ENCODE measurements at regions not wholly inside any gene's neighbourhood (a gene's known extent, or its start where the extent isn't known, plus 50 kb on each side); places are given as distances from the start of the nearest gene placed in this dataset.

DNA sequence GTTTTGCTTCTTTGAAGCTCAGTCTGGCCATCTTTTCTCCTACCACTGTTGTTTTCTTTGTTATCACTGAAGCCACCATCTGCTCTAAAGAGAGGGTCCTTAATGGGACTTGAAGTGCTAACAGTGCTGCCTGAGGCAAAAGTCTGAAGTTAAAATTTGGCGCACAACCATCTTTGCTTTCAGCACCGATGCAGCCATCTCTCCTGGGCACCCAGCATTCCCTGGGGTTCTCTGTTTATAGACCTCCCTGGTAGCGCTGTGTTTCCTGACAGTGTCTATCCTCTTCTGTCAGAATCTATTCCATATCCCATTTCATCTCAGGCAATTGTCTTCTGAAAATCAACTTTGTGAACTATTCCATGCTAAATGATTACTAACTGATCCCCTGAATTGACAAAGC is 491.5 kb upstream of the MPDZ start:
- Mint-ChIP-seq H3K9me3 (no peaks in the 10 kb centered on the region), H3K27ac (no peak overlapping the region), H3K36me3 (ENCODE audit: low read depth) (no peaks in the 10 kb centered on the region), H3K4me3 (no peak overlapping the region), H3K4me1 (ENCODE audit: low read depth) (no peaks in the 10 kb centered on the region), H3K27me3 (ENCODE audit: insufficient read depth) (no peaks in the 10 kb centered on the region; the same call in 1 of the 2 replicates)
- TF ChIP-seq, protein P1, sequence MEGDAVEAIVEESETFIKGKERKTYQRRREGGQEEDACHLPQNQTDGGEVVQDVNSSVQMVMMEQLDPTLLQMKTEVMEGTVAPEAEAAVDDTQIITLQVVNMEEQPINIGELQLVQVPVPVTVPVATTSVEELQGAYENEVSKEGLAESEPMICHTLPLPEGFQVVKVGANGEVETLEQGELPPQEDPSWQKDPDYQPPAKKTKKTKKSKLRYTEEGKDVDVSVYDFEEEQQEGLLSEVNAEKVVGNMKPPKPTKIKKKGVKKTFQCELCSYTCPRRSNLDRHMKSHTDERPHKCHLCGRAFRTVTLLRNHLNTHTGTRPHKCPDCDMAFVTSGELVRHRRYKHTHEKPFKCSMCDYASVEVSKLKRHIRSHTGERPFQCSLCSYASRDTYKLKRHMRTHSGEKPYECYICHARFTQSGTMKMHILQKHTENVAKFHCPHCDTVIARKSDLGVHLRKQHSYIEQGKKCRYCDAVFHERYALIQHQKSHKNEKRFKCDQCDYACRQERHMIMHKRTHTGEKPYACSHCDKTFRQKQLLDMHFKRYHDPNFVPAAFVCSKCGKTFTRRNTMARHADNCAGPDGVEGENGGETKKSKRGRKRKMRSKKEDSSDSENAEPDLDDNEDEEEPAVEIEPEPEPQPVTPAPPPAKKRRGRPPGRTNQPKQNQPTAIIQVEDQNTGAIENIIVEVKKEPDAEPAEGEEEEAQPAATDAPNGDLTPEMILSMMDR (IDR thresholded peaks at IDR 0.05), result no peak
- DNase-seq, result no peak

DNA sequence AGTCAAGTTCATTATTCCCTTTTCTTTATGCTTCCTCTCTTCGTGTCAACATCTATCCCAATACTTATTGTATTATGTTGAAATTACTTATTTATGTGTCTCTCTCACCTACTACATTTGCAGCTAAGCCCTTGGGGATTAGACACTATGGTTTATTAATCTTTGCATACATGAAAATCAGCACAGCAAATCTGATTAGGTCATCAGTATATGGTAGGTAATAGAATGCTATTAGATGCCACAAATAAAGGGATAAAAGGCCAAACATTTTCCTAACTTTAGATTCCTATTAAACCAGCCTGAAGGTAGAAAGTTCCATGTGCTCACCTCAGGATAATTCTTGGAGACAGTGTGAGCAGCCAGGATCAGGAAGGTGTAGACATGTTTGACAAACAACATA is 490.1 kb upstream of the MPDZ start:
- Mint-ChIP-seq H3K9me3 (no peaks in the 10 kb centered on the region), H3K4me1 (ENCODE audit: low read depth) (no peaks in the 10 kb centered on the region), H3K27me3 (ENCODE audit: insufficient read depth) (no peaks in the 10 kb centered on the region; the same call in 1 of the 2 replicates), H3K36me3 (ENCODE audit: low read depth) (no peaks in the 10 kb centered on the region), H3K4me3 (no peak overlapping the region), H3K27ac (no peak overlapping the region)
- no peak for DNase-seq
- TF ChIP-seq, protein P1 (IDR thresholded peaks at IDR 0.05), result no peak

DNA sequence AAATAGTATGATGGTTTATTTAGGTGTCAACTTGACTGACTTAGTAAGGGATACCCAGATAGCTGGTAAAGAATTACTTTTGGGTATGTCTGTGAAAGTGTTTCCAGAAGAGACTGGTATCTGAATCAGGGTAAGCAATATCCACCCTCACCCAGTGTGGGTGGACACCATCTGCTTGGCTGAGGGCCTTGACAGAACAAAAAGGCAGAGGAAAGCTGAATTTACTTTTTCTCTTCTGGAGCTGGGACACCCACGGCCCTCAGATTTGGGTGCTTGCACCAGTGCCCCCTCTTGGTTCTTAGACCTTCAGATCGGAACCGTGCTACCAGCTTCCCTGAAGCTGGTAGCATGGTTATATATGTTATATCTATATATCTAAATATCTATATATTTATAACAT is 489.5 kb upstream of the MPDZ start:
- no peak for DNase-seq
- Mint-ChIP-seq H3K4me1 (ENCODE audit: low read depth) (no peaks in the 10 kb centered on the region), H3K9me3 (no peaks in the 10 kb centered on the region), H3K27ac (no peak overlapping the region), H3K27me3 (ENCODE audit: insufficient read depth) (peaks cover 3% of the 10 kb centered on the region), H3K4me3 (no peak overlapping the region), H3K36me3 (ENCODE audit: low read depth) (no peaks in the 10 kb centered on the region)
- TF ChIP-seq, protein P1 (IDR thresholded peaks at IDR 0.05), result no peak

DNA sequence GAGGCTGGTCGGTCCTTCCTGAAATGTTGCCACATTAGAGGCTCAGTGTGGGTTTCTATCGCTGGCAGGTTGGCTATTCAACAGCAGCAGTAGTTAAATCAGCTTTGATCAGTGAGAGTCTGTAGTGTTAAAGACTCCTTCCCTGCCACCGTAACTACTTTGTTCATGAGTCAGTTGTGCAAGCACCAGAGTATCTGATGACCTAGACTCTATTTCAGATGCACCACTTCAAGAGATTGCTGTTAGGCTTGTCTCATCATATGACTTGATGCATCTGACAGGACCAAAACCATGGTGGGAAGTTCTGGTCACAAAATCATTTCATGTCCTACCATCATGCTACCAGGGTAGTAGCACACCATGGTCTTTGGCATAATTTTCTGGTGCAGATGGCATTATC is 482.7 kb upstream of the MPDZ start:
- TF ChIP-seq, protein P1 (IDR thresholded peaks at IDR 0.05), result no peak
- Mint-ChIP-seq H3K27me3 (ENCODE audit: insufficient read depth) (peaks cover 4% of the 10 kb centered on the region), H3K4me1 (ENCODE audit: low read depth) (no peaks in the 10 kb centered on the region), H3K36me3 (ENCODE audit: low read depth) (no peaks in the 10 kb centered on the region), H3K4me3 (no peak overlapping the region), H3K9me3 (no peaks in the 10 kb centered on the region), H3K27ac (no peak overlapping the region)
- DNase-seq, result no peak

DNA sequence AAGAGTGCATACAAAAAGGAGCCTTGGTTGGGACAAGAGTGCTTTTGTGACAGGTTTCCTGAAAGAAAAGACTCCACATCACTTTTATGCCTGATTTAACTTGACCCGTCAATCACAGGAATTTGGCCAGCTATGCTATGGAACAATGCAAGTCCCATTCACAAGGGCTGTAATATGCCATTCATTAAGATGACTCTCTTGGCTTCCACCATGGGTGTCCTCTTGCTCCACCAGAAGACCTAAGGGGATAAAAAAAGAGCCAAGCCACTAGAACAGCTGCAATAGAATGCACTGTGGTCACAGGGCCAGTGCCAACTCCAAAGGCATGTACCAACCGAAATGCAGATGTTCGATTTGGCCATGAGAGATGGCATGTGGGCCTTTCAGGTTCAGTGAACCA is 480.1 kb upstream of the MPDZ start:
- Mint-ChIP-seq H3K27me3 (ENCODE audit: insufficient read depth) (peaks cover 4% of the 10 kb centered on the region), H3K4me3 (no peak overlapping the region), H3K9me3 (no peaks in the 10 kb centered on the region), H3K36me3 (ENCODE audit: low read depth) (no peaks in the 10 kb centered on the region), H3K4me1 (ENCODE audit: low read depth) (no peaks in the 10 kb centered on the region), H3K27ac (no peak overlapping the region)
- TF ChIP-seq, protein P1 (IDR thresholded peaks at IDR 0.05), result no peak
- DNase-seq, result no peak

DNA sequence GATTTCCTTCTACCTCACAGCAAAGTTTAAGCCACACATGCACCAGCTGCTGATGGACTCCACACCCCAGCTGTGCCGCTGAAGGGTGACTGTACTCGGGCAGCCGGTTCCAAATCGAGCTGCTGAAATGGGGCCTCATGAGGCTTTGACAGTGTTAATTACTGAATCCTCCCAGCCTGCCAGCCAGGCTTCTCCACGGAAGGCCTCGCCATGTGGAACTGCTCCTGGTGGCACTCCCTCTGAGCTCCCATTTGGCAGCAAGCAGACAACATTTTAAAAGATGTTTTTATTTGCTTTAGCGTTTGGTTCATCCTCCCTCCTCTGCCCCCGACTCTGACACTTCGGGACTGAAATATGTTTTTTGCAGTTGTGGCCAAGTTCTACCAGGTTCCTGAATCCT is 479.4 kb upstream of the MPDZ start:
- H3K9me3 Mint-ChIP-seq, result no peaks in the 10 kb centered on the region
- H3K4me1 Mint-ChIP-seq (ENCODE audit: low read depth), result no peaks in the 10 kb centered on the region
- H3K4me3 Mint-ChIP-seq, result no peak overlapping the region
- H3K27ac Mint-ChIP-seq, result no peak overlapping the region
- H3K36me3 Mint-ChIP-seq (ENCODE audit: low read depth), result no peaks in the 10 kb centered on the region
- DNase-seq, result no peak
- TF ChIP-seq, protein P1 (IDR thresholded peaks at IDR 0.05), result no peak
- peaks cover 1% of the 10 kb centered on the region; the same call in 1 of the 2 replicates for H3K27me3 Mint-ChIP-seq (ENCODE audit: insufficient read depth)
